HUES6 (cell line): ENCODE measurements at regions not wholly inside any gene's neighbourhood (a gene's known extent, or its start where the extent isn't known, plus 50 kb on each side); places are given as distances from the start of the nearest gene placed in this dataset.
"Not testable (repeated sequence)": the region's sequence is repeated elsewhere in the genome, so short reads cannot be mapped to it uniquely, and the experiment has no call there.

Experiments
- H3K27ac ChIP-seq: 2 replicates; pipeline ENCODE4 v1.7.0; 2013; ENCODE audit warnings: low read depth, mild to moderate bottlenecking, low read length, inconsistent platforms
- H3K27me3 ChIP-seq: 2 replicates; pipeline ENCODE4 v1.6.1; 2013; ENCODE audit warnings: low read length; ENCODE audit not compliant: control insufficient read depth, insufficient read depth
- H3K36me3 ChIP-seq: 2 replicates; pipeline ENCODE4 v1.6.1; 2013; ENCODE audit warnings: low read length; ENCODE audit not compliant: control insufficient read depth, insufficient read depth
- H3K4me1 ChIP-seq: 2 replicates; pipeline ENCODE4 v1.6.1; 2013; ENCODE audit warnings: low read length; ENCODE audit not compliant: control insufficient read depth, insufficient read depth
- H3K4me3 ChIP-seq: 2 replicates; pipeline ENCODE4 v1.5.1; 2013; ENCODE audit warnings: low read depth, low read length
- H3K9ac ChIP-seq: one replicate; pipeline ENCODE4 v1.6.1; 2013; ENCODE audit warnings: mild to moderate bottlenecking, low read length
- H3K9me3 ChIP-seq: 2 replicates; pipeline ENCODE4 v1.6.1; 2013; ENCODE audit warnings: low read depth, low read length; ENCODE audit not compliant: control insufficient read depth, insufficient read depth

DNA sequence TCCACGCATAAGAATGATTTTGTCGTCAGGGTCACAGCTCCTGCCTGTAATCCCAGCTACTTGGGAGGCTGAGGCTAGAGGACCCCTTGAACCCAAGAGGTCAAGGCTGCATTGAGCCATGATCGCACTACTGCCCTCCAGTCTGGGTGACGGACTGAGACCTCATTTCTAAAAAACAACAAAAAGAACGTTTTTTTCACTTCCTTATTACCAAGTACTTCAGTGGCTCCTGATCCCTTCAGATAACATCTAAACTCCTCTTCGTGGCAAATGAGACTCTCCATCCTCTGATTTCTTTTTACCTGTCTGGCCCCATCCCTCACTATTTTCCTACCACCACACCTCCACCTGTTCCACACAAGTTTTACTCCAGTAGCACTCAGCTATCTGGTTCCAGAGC lies 105.4 kb upstream of the TLK1 start:
- H3K9me3 ChIP-seq = no peaks in the 10 kb centered on the region
- no peak overlapping the region for H3K9ac ChIP-seq
- H3K27me3 ChIP-seq = no peaks in the 10 kb centered on the region
- H3K4me1 ChIP-seq = peaks cover 8% of the 10 kb centered on the region
- no peaks in the 10 kb centered on the region for H3K36me3 ChIP-seq
- H3K27ac ChIP-seq = no peak overlapping the region
- H3K4me3 ChIP-seq = no peak overlapping the region

DNA sequence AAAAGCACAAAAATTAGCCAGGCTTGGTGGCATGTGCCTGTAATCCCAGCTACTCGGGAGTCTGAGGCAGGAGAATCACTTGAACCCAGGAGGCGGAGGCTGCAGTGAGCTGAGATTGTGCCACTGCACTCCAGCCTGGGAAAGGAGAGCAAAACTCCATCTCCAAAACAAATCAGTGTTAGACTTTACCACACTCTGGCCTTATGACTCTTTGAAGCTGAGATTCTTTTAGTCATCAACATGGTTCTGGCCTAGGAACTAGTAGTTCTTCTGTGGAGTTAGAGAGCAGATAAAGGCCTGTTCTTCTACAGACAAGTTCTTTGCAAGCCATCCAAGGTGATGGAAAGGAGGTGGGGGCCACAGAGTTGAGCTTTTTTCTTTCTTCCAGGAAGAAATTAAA lies 100.8 kb upstream of the TLK1 start:
- not testable (repeated sequence) for H3K4me3 ChIP-seq, H3K27me3 ChIP-seq, H3K9ac ChIP-seq, H3K36me3 ChIP-seq, H3K9me3 ChIP-seq
- H3K27ac ChIP-seq = 0 out of 2 replicates have a peak overlapping the region, but pooled peaks have one; percentile 69
- peaks cover 17% of the 10 kb centered on the region for H3K4me1 ChIP-seq

GRCh38 chr2:171260471-171261424 lies 100.1 kb upstream of the TLK1 start:
- Histone ChIP-seq H3K9me3 (peaks cover 5% of the 10 kb centered on the region; the same call in 1 of the 2 replicates), H3K4me3 (no peak overlapping the region), H3K4me1 (peaks cover 17% of the 10 kb centered on the region), H3K27ac (peak overlapping the region; percentile 69; the same call in 1 of the 2 replicates), H3K36me3 (no peaks in the 10 kb centered on the region), H3K27me3 (no peaks in the 10 kb centered on the region), H3K9ac (peak overlapping the region; percentile 13)

- peaks cover 11% of the 10 kb centered on the region; the same call in 1 of the 2 replicates for H3K9me3 ChIP-seq
These were observed 94.0 kb upstream of the TLK1 start for GRCh38 chr2:171254666-171255065.

GRCh38 chr2:171253900-171254650 lies 93.4 kb upstream of the TLK1 start:
- no peak overlapping the region for H3K4me3 ChIP-seq
- H3K27ac ChIP-seq = no peak overlapping the region

More at GRCh38 chr2:171254666-171255065, 94.0 kb upstream of the TLK1 start:
- no peak overlapping the region for H3K9ac ChIP-seq
- H3K4me1 ChIP-seq = no peaks in the 10 kb centered on the region
- no peaks in the 10 kb centered on the region for H3K27me3 ChIP-seq
- no peaks in the 10 kb centered on the region for H3K36me3 ChIP-seq
- no peak overlapping the region for H3K4me3 ChIP-seq
- H3K27ac ChIP-seq = no peak overlapping the region

DNA sequence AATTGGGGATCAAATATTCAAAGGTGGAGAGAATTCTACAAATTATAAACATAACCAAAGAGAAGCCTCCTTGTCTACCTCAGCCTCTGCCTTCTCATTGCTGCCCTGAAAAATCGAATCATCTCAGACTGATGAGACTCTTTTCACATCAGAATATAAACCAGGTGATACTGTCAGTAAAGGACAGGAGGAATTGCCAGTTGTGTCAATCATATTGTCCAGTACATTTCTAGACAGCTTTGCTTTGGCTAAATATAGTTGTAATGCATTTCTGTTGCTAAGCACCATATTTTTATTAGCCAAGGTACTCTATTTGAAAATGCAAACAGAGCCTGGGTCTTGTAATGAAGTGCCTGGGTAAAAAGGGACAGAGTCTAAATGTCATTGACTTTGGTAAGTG lies 92.6 kb upstream of the TLK1 start:
- no peak overlapping the region for H3K9ac ChIP-seq
- H3K27me3 ChIP-seq = no peaks in the 10 kb centered on the region
- H3K9me3 ChIP-seq = peaks cover 6% of the 10 kb centered on the region; the same call in 1 of the 2 replicates
- H3K36me3 ChIP-seq = no peaks in the 10 kb centered on the region
- H3K4me1 ChIP-seq = no peaks in the 10 kb centered on the region
- H3K4me3 ChIP-seq = no peak overlapping the region
- no peak overlapping the region for H3K27ac ChIP-seq

More at GRCh38 chr2:171253900-171254650, 93.4 kb upstream of the TLK1 start:
- Histone ChIP-seq H3K9me3 (peaks cover 7% of the 10 kb centered on the region; the same call in 1 of the 2 replicates), H3K9ac (no peak overlapping the region), H3K36me3 (no peaks in the 10 kb centered on the region), H3K4me1 (no peaks in the 10 kb centered on the region), H3K27me3 (no peaks in the 10 kb centered on the region)

- H3K4me1 ChIP-seq = no peaks in the 10 kb centered on the region
- H3K27me3 ChIP-seq = no peaks in the 10 kb centered on the region
- no peaks in the 10 kb centered on the region; the same call in 1 of the 2 replicates for H3K36me3 ChIP-seq
- no peak overlapping the region for H3K4me3 ChIP-seq
- no peak overlapping the region for H3K9ac ChIP-seq
- H3K9me3 ChIP-seq = peaks cover 24% of the 10 kb centered on the region
- no peak overlapping the region for H3K27ac ChIP-seq
These were observed 89.0 kb upstream of the TLK1 start for GRCh38 chr2:171249689-171250088.

DNA sequence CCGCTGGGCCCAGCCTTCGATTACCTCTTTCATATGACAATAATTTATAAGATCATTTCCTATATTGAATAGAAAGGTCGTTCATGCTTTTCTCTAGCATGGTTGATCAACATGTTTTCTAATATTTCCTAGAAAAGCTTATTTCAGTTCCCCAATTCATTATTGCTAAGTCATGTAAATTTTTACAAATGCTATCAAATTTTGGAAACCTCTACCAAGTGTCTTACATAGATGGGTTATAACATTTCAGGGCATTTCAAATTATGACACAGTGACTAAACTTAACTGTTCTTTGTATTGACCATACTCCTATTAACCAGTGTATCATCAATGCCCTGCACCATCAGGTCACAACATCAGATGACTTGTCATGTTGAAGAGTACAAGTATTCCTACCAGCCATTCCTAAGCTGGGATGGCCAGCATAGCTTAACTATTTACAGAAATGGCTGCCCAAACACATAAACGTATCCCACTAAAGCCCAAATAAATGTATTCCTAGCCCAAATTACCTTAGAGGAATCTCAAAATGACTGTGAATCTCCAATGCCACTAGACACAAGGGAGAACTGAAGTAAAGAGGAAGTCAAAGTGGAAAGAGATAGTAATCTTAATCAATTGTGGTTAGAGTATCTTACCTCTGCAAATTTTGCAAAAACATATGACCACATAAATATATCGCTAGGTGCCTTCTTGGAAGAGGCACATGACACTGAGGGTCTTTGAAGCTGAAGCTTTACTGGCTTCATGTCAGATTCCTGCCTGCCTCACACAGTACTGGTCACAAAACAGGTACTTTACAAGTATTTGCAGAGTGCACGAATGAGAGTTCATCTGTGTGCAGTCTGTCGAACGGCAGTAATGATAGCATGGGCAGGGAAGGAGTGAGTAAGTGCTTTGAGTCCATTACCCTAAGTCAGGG lies 87.3 kb upstream of the TLK1 start:
- no peaks in the 10 kb centered on the region for H3K4me1 ChIP-seq
- no peaks in the 10 kb centered on the region; the same call in 1 of the 2 replicates for H3K36me3 ChIP-seq
- no peak overlapping the region for H3K9ac ChIP-seq
- peaks cover 29% of the 10 kb centered on the region for H3K9me3 ChIP-seq
- H3K27ac ChIP-seq = no peak overlapping the region
- H3K27me3 ChIP-seq = no peaks in the 10 kb centered on the region
- H3K4me3 ChIP-seq = no peak overlapping the region

DNA sequence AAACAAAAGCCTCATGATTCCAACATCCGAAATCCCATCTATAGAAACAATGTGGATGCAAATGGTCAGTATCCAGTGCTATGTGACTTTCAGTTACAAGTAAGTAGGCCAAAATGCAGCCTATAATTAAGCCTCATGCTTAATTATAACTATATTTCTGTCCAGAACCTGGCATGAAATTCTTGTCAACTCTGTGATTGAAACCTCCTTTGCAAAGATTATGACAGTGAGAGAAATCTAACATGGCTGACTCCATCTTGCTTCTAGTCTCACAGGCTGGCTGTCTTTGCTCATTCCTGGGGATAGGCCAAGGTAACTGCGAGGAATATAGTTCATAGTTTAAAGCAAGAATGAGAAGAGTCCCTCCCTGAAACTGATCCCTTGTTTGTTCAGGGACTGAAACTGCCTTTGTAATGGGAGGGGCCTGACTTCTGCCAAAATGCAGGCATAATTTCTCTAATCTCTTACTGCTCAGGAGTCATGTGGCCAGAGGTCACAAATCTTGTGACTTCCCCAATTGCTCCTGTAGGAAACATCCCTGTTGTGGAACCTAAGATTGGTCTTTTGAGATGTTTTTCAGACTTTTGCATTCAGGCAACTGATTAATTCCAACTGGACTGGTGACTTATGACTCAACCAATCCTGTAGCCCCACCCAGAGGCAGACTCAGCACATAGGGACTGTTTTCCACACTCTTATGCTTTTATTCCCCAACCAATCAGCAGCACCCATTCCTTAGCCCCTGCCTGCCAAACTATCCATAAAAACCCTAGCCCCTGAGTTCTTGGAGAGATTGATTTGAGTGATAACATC lies 84.5 kb upstream of the TLK1 start:
- H3K4me3 ChIP-seq = no peak overlapping the region
- no peaks in the 10 kb centered on the region for H3K27me3 ChIP-seq
- no peaks in the 10 kb centered on the region; the same call in 1 of the 2 replicates for H3K36me3 ChIP-seq
- H3K4me1 ChIP-seq = no peaks in the 10 kb centered on the region
- no peak overlapping the region for H3K27ac ChIP-seq
- peaks cover 29% of the 10 kb centered on the region for H3K9me3 ChIP-seq
- H3K9ac ChIP-seq = no peak overlapping the region
